Suprapubic skin (tissue), 4 donors: ENCODE measurements at regions not wholly inside any gene's neighbourhood (a gene's known extent, or its start where the extent isn't known, plus 50 kb on each side); places are given as distances from the start of the nearest gene placed in this dataset.

Experiments used
- CTCF ChIP-seq, 2 donors: fragments of 200-600 bp in 1 of 2; fragments of 450-650 bp in 1 of 2; sonication (generic) in 1 of 2; IDR thresholded peaks; one replicate each; pipeline ENCODE4 v1.5.1; 2016 to 2019; ENCODE audit warnings: antibody characterized with exemption in 2 of 2, mild to moderate bottlenecking in 1 of 2, moderate library complexity in 1 of 2
- EP300 ChIP-seq: sonication (generic); formaldehyde crosslinking; IDR thresholded peaks from one replicate; pipeline ENCODE4 v1.6.1; 2017; ENCODE audit warnings: antibody characterized with exemption
- POLR2A ChIP-seq, 2 donors: fragments of 450-650 bp; IDR thresholded peaks; one replicate each; pipeline ENCODE4 v1.6.1; 2017; ENCODE audit warnings: antibody characterized with exemption in 2 of 2, mild to moderate bottlenecking in 2 of 2, moderate library complexity in 2 of 2
- POLR2AphosphoS5 ChIP-seq, 3 donors: sonication (generic); formaldehyde crosslinking; IDR thresholded peaks; one replicate each; pipeline ENCODE4 v1.6.1; 2017; ENCODE audit warnings: antibody characterized with exemption in 3 of 3

- no peak for TF ChIP-seq CTCF (IDR thresholded peaks at IDR 0.05)
- TF ChIP-seq POLR2A (IDR thresholded peaks at IDR 0.05): no peak
- no peak for TF ChIP-seq POLR2AphosphoS5 (IDR thresholded peaks at IDR 0.05)
- no peak for TF ChIP-seq EP300
These were observed 251.6 kb upstream of the MEOX2 start for GRCh38 chr7:15938115-15938514.
